Lower leg skin (tissue), 4 donors: ENCODE measurements at regions not wholly inside any gene's neighbourhood (a gene's known extent, or its start where the extent isn't known, plus 50 kb on each side); places are given as distances from the start of the nearest gene placed in this dataset.
A peak's percentile ranks its signal among the peaks of the same experiment; 100 is the strongest.

Experiments
- DNase-seq, 2 donors: peaks; one replicate each; pipeline ENCODE4 v3.0.0-alpha.2; 2019; ENCODE audit warnings: low spot score in 2 of 2
- H3K4me3 ChIP-seq: fragments of 200-600 bp; sonication (generic); 2 replicates; pipeline ENCODE4 v1.5.1; 2017; ENCODE audit warnings: mild to moderate bottlenecking, low read depth; ENCODE audit not compliant: poor library complexity, severe bottlenecking
- CTCF ChIP-seq, 3 donors: fragments of 450-650 bp; IDR thresholded peaks; one replicate each; pipeline ENCODE4 v1.5.1; 2016; ENCODE audit warnings: antibody characterized with exemption in 3 of 3, mild to moderate bottlenecking in 3 of 3, moderate library complexity in 2 of 3
- POLR2A ChIP-seq, 2 donors: fragments of 450-650 bp; IDR thresholded peaks; one replicate each; pipeline ENCODE4 v1.6.1; 2016 to 2017; ENCODE audit warnings: antibody characterized with exemption in 2 of 2, mild to moderate bottlenecking in 1 of 2, moderate library complexity in 1 of 2
- WGBS, 2 donors: methylation state at CpG; one replicate each; pipeline ENCODE4 v1.1.5; 2018; 5-methylcytosine and 5-hydroxymethylcytosine counted together
- intact Hi-C: fragments of 100-400 bp; cut with DNase I; formaldehyde crosslinking; loops from one replicate; pipeline ENCODE4 v1.15.0; 2023; ENCODE audit warnings: low total_unique reads

GRCh38 chr12:91533366-91533765 lies 350.7 kb upstream of the DCN start:
- no peak for TF ChIP-seq POLR2A (IDR thresholded peaks at IDR 0.05)
- TF ChIP-seq CTCF (IDR thresholded peaks at IDR 0.05): no peak
- WGBS, 2 donors: 86 to 95% methylated on average over 1 of the region's 1 CpG
- DNase-seq: no peak
- no peak overlapping the region for H3K4me3 ChIP-seq
- intact Hi-C loops: no loop called here

GRCh38 chr12:91529829-91530228 lies 347.2 kb upstream of the DCN start:
- WGBS, 2 donors: 88 to 91% methylated on average over 1 of the region's 1 CpG
- no peak for TF ChIP-seq CTCF (IDR thresholded peaks at IDR 0.05)
- TF ChIP-seq POLR2A (IDR thresholded peaks at IDR 0.05): no peak
- H3K4me3 ChIP-seq: no peak overlapping the region
- intact Hi-C loops: no loop called here
- no peak for DNase-seq

GRCh38 chr12:91523831-91524230 lies 341.2 kb upstream of the DCN start:
- 80 to 91% methylated on average over 4 of the region's 4 CpGs for WGBS, 2 donors
- no peak for TF ChIP-seq POLR2A (IDR thresholded peaks at IDR 0.05)
- TF ChIP-seq CTCF (IDR thresholded peaks at IDR 0.05): no peak
- no peak for DNase-seq
- peak overlapping the region; percentile 17 for H3K4me3 ChIP-seq
- intact Hi-C loops: no loop called here

- TF ChIP-seq POLR2A (IDR thresholded peaks at IDR 0.05) (no peak), CTCF (IDR thresholded peaks at IDR 0.05) (no peak)
- H3K4me3 ChIP-seq: no peak overlapping the region
- intact Hi-C loops: no loop called here
- no peak for DNase-seq
These were observed 334.1 kb upstream of the DCN start for GRCh38 chr12:91516695-91517047.

- 56 to 60% methylated on average over 5 of the region's 5 CpGs for WGBS, 2 donors
- DNase-seq: no peak
- TF ChIP-seq POLR2A (IDR thresholded peaks at IDR 0.05) (no peak), CTCF (IDR thresholded peaks at IDR 0.05) (no peak)
- intact Hi-C loops: no loop called here
- no peak overlapping the region for H3K4me3 ChIP-seq
These were observed 333.5 kb upstream of the DCN start for GRCh38 chr12:91515944-91516694.

- no peak for DNase-seq
- intact Hi-C loops: no loop called here
- 78 to 85% methylated on average over 1 of the region's 1 CpG for WGBS, 2 donors
- TF ChIP-seq POLR2A (IDR thresholded peaks at IDR 0.05) (no peak), CTCF (IDR thresholded peaks at IDR 0.05) (no peak)
- H3K4me3 ChIP-seq: no peak overlapping the region
These were observed 330.7 kb upstream of the DCN start for GRCh38 chr12:91513313-91513712.
